GM23338 (cell line): ENCODE measurements at regions not wholly inside any gene's neighbourhood (a gene's known extent, or its start where the extent isn't known, plus 50 kb on each side); places are given as distances from the start of the nearest gene placed in this dataset.

Source experiments
- ATAC-seq: fragments of 200-7000 bp; cut with Tn5 transposase; 3 replicates; pipeline ENCODE4 v1.9.1; 2020
- DNase-seq: peaks from one replicate; pipeline ENCODE4 v3.0.0-alpha.2; 2015; ENCODE audit warnings: low spot score
- H2AFZ ChIP-seq: fragments of 200-600 bp; sonication (generic); 2 replicates; pipeline ENCODE4 v1.8.0; 2016; ENCODE audit warnings: antibody characterized with exemption, mild to moderate bottlenecking, moderate library complexity
- H3F3A ChIP-seq: fragments of 200-600 bp; sonication (generic); replicated peaks from 2 replicates; pipeline ENCODE4 v1.8.0; 2017; ENCODE audit warnings: antibody characterized with exemption, mixed run types, low read depth
- H3K27ac ChIP-seq: fragments of 200-600 bp; sonication (generic); 2 replicates; pipeline ENCODE4 v1.6.1; 2016; ENCODE audit warnings: low read depth
- H3K27me3 ChIP-seq: fragments of 200-600 bp; sonication (generic); 2 replicates; pipeline ENCODE4 v1.8.0; 2016; ENCODE audit warnings: mild to moderate bottlenecking, mixed run types, moderate library complexity; ENCODE audit not compliant: insufficient read depth
- H3K36me3 ChIP-seq: fragments of 200-600 bp; sonication (generic); 2 replicates; pipeline ENCODE4 v1.8.0; 2016; ENCODE audit warnings: mild to moderate bottlenecking; ENCODE audit not compliant: insufficient read depth
- H3K4me1 ChIP-seq: fragments of 200-600 bp; sonication (generic); 2 replicates; pipeline ENCODE4 v1.8.0; 2016; ENCODE audit warnings: mild to moderate bottlenecking, moderate library complexity; ENCODE audit not compliant: insufficient read depth
- H3K4me2 ChIP-seq: fragments of 200-600 bp; sonication (generic); 2 replicates; pipeline ENCODE4 v1.7.1; 2017; ENCODE audit warnings: mixed run types
- H3K4me3 ChIP-seq: fragments of 200-600 bp; sonication (generic); 2 replicates; pipeline ENCODE4 v1.6.1; 2016; ENCODE audit warnings: mixed run types
- H3K79me2 ChIP-seq: fragments of 200-600 bp; sonication (generic); replicated peaks from 2 replicates; pipeline ENCODE4 v1.8.0; 2017; ENCODE audit warnings: mild to moderate bottlenecking; ENCODE audit not compliant: insufficient read depth
- H3K9me2 ChIP-seq: fragments of 200-600 bp; sonication (generic); 2 replicates; pipeline ENCODE4 v1.8.0; 2017; ENCODE audit not compliant: insufficient read depth
- H4K20me1 ChIP-seq: fragments of 200-600 bp; sonication (generic); replicated peaks from 2 replicates; pipeline ENCODE4 v1.8.0; 2017; ENCODE audit warnings: mild to moderate bottlenecking; ENCODE audit not compliant: insufficient read depth
- H3K27ac Mint-ChIP-seq: 2 replicates; pipeline ENCODE4 v1.8.0; 2020; ENCODE audit warnings: inconsistent platforms, mild to moderate bottlenecking, moderate library complexity, mixed read lengths
- H3K27me3 Mint-ChIP-seq: 3 replicates; pipeline ENCODE4 v1.8.0; 2022; ENCODE audit warnings: low read depth, mild to moderate bottlenecking, moderate library complexity, mixed read lengths, inconsistent platforms; ENCODE audit not compliant: insufficient read depth, poor library complexity
- H3K36me3 Mint-ChIP-seq: 3 replicates; pipeline ENCODE4 v1.8.0; 2021; ENCODE audit warnings: low read depth, mild to moderate bottlenecking, inconsistent platforms, moderate library complexity, mixed read lengths
- H3K4me1 Mint-ChIP-seq: 3 replicates; pipeline ENCODE4 v1.8.0; 2020; ENCODE audit warnings: mild to moderate bottlenecking, inconsistent platforms, mixed read lengths
- H3K4me3 Mint-ChIP-seq: 3 replicates; pipeline ENCODE4 v1.8.0; 2021; ENCODE audit warnings: moderate library complexity, mild to moderate bottlenecking, inconsistent platforms, mixed read lengths
- H3K9me3 Mint-ChIP-seq: 3 replicates; pipeline ENCODE4 v1.8.0; 2020; ENCODE audit warnings: moderate library complexity, mild to moderate bottlenecking, inconsistent platforms, mixed read lengths
- CREB1 ChIP-seq: fragments of 250-450 bp; sonication (Bioruptor Pico); IDR thresholded peaks from 2 replicates; pipeline ENCODE4 v1.5.0; 2020; ENCODE audit warnings: low read depth, mild to moderate bottlenecking, moderate library complexity
- EZH2phosphoT487 ChIP-seq: fragments of 200-600 bp; sonication (generic); IDR thresholded peaks from one replicate; pipeline ENCODE4 v1.8.1; 2018; ENCODE audit warnings: antibody characterized with exemption; ENCODE audit not compliant: unreplicated experiment
- JUNB ChIP-seq: IDR thresholded peaks from one replicate; pipeline ENCODE4 v1.6.1; 2016; ENCODE audit warnings: antibody characterized with exemption; ENCODE audit not compliant: unreplicated experiment
- TF ChIP-seq, protein P1 (sequence below): fragments of 250-450 bp; sonication (Bioruptor Pico); IDR thresholded peaks from 2 replicates; pipeline ENCODE4 v1.5.0; 2020; ENCODE audit warnings: mild to moderate bottlenecking, moderate library complexity

DNA sequence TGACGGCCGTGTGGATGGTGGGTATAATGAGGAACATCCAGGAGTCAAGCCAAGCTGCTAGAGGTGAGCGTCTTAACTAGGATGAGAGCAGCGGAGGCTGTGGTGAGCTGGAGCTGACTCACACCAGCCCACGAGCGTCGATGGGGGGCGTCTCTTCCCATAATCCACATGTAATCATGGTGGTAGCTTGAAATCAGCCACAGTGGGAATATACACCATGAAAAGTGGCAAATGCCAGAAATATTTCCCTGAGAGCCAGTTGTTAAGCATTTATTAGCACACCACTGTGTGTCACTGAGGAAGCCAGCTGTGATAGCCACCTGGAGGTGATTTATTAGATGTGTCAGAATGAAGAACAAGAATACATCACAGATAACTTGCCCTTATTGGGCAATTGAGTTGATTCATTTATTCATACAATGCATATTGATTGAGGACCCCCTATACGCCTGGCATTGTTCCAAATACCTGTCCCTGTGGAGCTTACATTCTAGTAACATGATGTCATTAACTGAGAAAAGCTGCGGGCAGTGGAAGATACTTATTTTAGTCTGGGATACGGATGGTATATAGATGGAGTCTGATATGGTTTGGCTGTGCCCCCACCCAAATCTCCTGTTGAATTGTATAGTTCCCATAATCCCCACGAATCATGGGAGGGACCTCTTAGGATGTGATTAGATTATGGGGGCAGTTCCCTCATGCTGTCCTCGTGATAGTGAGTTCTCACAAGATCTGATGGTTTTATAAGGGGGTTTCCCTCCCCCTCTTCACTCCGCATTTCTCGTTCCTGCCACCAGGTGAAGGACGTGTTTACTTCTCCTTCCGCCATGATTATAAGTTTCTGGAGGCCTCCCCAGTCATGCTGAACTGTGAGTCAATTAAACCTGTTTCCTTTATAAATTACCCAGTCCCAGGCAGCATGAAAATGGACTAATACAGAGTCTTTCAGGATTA, 473.4 kb downstream of the METTL15 start (continued):
- TF ChIP-seq, protein P1, sequence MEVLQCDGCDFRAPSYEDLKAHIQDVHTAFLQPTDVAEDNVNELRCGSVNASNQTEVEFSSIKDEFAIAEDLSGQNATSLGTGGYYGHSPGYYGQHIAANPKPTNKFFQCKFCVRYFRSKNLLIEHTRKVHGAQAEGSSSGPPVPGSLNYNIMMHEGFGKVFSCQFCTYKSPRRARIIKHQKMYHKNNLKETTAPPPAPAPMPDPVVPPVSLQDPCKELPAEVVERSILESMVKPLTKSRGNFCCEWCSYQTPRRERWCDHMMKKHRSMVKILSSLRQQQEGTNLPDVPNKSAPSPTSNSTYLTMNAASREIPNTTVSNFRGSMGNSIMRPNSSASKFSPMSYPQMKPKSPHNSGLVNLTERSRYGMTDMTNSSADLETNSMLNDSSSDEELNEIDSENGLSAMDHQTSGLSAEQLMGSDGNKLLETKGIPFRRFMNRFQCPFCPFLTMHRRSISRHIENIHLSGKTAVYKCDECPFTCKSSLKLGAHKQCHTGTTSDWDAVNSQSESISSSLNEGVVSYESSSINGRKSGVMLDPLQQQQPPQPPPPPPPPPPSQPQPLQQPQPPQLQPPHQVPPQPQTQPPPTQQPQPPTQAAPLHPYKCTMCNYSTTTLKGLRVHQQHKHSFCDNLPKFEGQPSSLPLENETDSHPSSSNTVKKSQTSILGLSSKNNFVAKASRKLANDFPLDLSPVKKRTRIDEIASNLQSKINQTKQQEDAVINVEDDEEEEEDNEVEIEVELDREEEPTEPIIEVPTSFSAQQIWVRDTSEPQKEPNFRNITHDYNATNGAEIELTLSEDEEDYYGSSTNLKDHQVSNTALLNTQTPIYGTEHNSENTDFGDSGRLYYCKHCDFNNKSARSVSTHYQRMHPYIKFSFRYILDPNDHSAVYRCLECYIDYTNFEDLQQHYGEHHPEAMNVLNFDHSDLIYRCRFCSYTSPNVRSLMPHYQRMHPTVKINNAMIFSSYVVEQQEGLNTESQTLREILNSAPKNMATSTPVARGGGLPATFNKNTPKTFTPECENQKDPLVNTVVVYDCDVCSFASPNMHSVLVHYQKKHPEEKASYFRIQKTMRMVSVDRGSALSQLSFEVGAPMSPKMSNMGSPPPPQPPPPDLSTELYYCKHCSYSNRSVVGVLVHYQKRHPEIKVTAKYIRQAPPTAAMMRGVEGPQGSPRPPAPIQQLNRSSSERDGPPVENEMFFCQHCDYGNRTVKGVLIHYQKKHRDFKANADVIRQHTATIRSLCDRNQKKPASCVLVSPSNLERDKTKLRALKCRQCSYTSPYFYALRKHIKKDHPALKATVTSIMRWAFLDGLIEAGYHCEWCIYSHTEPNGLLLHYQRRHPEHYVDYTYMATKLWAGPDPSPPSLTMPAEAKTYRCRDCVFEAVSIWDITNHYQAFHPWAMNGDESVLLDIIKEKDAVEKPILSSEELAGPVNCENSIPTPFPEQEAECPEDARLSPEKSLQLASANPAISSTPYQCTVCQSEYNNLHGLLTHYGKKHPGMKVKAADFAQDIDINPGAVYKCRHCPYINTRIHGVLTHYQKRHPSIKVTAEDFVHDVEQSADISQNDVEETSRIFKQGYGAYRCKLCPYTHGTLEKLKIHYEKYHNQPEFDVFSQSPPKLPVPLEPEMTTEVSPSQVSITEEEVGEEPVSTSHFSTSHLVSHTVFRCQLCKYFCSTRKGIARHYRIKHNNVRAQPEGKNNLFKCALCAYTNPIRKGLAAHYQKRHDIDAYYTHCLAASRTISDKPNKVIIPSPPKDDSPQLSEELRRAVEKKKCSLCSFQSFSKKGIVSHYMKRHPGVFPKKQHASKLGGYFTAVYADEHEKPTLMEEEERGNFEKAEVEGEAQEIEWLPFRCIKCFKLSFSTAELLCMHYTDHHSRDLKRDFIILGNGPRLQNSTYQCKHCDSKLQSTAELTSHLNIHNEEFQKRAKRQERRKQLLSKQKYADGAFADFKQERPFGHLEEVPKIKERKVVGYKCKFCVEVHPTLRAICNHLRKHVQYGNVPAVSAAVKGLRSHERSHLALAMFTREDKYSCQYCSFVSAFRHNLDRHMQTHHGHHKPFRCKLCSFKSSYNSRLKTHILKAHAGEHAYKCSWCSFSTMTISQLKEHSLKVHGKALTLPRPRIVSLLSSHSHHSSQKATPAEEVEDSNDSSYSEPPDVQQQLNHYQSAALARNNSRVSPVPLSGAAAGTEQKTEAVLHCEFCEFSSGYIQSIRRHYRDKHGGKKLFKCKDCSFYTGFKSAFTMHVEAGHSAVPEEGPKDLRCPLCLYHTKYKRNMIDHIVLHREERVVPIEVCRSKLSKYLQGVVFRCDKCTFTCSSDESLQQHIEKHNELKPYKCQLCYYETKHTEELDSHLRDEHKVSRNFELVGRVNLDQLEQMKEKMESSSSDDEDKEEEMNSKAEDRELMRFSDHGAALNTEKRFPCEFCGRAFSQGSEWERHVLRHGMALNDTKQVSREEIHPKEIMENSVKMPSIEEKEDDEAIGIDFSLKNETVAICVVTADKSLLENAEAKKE (CRISPR knock-in tag), result no peak
- no peak for TF ChIP-seq JUNB

DNA sequence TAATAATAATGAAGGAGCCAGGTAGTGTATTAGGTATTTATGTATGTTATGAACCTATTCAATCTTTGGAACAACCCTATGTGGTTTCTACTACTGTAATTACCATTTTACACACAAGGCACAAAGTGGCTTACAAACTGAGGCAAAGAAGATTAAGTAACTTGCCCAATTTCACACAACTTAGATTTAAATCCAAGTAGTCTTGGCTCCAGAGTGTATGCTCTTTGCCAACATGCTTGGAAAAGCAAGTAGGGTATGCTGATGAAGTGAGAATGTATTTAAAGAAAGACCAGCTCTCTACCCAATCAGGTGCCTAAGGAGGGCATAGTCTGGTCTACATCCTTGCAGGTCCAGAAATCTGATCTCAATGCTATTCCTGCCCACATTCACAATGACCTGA, 463.2 kb downstream of the METTL15 start:
- no peak overlapping the region for H2AFZ ChIP-seq
- Mint-ChIP-seq H3K27ac (no peak overlapping the region), H3K4me1 (peaks cover 6% of the 10 kb centered on the region; the same call in 2 of the 3 replicates), H3K4me3 (no peak overlapping the region), H3K9me3 (no peaks in the 10 kb centered on the region; the same call in 2 of the 3 replicates), H3K36me3 (no peaks in the 10 kb centered on the region), H3K27me3 (peaks cover 2% of the 10 kb centered on the region)
- no peaks in the 10 kb centered on the region for H3K4me1 ChIP-seq
- H3K4me2 ChIP-seq, result no peak overlapping the region
- H3K27ac ChIP-seq, result no peak overlapping the region
- peaks cover 9% of the 10 kb centered on the region; the same call in 1 of the 2 replicates for H3K9me2 ChIP-seq
- no peaks in the 10 kb centered on the region for H4K20me1 ChIP-seq
- H3K36me3 ChIP-seq, result no peaks in the 10 kb centered on the region
- TF ChIP-seq EZH2phosphoT487 (no peak), CREB1 (CRISPR knock-in tag) (no peak)
- no peaks in the 10 kb centered on the region for H3K27me3 ChIP-seq
- no peaks in the 10 kb centered on the region for H3F3A ChIP-seq
- no peak for DNase-seq
- ATAC-seq, result no peak
- H3K79me2 ChIP-seq, result no peaks in the 10 kb centered on the region
- no peak overlapping the region for H3K4me3 ChIP-seq
